UCSD-AML1 (cell line): ENCODE measurements at regions not wholly inside any gene's neighbourhood (a gene's known extent, or its start where the extent isn't known, plus 50 kb on each side); places are given as distances from the start of the nearest gene placed in this dataset.
A peak's percentile ranks its signal among the peaks of the same experiment; 100 is the strongest.

Source experiments
- DNase-seq: peaks from one replicate; lab custom pipeline; 2025; ENCODE audit not compliant: unreplicated experiment; lab: John Stamatoyannopoulos, UW

DNA sequence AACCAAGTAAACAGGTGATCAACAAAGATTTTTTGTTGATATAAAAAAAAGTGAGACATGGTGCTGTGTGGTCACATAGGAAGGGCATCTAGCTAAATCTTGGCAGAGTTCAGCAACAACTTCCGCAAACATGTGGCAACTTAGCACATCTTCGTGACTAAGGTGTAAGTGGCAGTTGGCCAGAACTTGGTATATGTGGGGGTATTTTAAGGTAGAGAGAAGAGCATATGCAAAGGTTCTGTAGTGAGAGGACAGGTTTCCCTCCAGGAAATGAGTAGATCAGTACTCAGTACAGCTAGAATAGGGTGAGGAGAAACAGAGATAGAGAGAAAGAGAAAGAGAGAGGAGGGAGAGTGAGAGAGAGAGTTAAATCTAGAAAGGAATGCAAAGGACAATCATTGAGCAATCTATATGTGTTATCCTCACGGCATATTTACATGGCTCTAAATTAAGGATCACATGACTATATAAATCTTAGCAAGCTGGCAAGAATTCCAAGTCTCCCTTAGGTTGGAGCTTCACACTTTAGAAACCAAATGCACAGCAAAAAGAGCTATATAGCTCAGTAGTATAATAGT lies 227.7 kb upstream of the HMGA2 start:
- DNase-seq: no peak

DNA sequence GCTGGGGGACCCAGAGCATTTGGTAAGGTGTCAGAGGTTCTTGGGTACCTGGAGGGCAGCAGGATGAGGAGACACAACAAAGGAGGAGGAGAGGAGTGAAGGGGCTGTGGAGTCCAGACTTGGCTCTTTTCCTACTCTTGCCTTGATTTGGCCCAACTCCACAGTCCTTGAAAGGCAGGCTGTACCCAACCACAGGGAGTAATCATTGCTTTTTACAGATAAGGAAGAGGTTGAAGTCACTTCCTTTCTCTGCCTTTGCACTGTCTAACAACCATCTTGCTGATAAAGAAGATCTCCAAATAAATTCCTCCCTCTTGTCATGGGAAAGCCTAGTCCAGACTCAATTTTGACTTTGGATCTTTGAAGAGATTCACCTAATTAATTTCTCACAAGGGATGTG lies 226.8 kb upstream of the HMGA2 start:
- DNase-seq: no peak

DNA sequence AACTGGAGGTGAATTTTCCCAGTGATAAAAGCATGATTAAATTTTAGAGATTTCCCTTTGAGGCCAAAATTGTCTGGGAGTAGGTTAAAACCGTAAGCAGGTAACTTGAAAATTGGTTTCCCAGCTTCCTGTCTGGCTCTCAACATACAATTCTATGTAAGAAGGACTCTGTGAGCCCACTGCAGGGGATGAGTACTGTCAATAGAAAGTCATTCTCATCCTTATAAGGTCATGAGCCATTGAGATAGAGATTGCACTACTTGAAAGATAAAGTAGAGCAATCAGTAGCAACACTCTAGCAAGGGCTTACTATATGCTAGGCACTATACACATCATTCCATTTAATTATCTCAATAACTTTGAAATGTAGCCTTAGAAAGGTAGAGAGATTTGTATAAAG lies 225.6 kb upstream of the HMGA2 start:
- DNase-seq: no peak

DNA sequence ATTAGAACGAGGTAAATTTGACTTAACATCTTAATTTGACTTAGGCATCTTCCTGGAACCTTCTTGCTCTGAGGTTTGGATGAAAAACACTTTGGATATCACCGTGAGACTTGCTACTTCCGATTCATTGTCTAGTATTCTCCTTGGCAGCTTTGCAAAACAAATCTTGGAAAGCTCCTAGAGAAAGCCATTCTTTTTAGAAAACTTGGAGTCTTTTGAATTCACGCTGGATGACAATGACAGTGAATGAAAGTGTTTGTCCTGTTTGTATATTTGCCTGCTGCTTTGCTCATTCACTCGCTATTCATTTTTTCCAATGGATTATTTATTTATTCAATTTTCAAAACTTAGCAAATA lies 222.1 kb upstream of the HMGA2 start:
- DNase-seq: no peak

DNA sequence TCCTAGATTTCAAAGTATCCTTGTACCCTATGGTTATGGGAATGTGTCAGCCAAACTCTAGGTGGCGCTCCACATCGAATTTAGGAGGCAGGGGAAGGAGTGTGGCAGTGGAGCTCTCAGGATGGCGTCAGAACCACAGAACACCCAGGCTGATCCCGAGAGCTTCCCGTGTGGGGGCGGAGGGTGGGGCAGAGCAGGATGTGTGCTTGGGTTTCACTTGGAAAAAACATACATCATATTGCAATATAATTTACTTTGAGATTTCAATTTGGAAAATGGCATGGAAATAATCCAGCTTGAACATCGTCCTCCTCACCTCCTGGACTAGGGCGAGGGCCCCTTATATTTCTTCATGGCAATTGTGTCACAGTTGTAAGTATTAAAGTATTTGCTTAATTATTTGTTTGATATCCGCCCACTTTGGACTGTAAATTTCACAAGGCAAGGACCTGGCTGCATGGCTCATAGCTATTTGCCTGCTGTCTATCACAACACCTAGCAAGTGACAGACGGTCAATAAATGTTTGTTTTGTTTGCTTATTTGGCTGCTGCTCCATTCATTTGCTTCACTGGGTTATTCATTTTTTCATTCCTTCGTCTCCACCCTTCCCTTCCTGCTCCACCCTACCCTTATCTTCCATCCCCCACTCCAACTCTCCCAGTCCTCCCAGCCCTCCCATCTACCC lies 221.5 kb upstream of the HMGA2 start:
- peak; percentile 44 for DNase-seq

DNA sequence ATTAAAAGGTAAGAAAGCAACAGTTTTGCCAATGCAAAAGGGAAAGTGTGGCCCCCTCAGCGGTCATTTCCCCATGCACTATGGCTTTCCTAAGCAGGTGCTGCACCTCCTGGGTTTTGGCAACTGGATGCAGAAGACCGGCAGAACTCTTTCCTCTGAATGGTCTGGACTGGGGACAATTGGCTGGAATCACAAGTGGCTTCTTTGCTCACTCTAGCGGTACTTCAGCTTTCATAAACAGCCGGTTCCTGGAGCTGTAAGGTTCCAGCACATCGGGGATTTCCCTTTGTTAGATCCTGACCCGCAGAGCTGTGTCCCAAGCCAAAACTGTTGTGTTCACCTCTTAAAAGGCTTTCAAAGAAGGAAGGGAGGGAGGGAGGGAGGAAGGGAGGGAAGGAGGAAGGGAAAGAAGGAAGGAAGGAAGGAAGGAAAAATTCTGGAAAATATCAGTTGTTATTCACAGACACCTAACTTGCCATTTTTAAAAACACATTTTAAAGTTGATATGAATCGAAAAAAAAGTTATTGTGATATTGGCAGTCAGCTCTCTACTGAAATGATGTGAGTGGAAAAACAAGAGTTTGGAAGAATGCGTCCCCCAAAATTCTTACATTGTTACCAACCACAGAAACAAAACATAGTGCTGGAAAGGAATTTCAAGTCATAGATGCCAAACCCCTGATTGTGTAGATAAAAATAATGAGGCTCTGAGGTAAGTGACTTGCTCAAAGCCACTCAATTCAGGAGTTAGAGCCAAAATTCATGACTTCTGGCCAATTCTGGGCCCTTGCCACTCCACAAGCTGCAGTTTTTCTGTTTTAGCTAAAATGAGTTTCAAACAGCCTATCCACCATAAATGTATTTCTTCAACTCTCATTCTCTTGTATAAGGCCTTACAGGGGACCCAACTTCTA lies 220.6 kb upstream of the HMGA2 start:
- DNase-seq: no peak

DNA sequence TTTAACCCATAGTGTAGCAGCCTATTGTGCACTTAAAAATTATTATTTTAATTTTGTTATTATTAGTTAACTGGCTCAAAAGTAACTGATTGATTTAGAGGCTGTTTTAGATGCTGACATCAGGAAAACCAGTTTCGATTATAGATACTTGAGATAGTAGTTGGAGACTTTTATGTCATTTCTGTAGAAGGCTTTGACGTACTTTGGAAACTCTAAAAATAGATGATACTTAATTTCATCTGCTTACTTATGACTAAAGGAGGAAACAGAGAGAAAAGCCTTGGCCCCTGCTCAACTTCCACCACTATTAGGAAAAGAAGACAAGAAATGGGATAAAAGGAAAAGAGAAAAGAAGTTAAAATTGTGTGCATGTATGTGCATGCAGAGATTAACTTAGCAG lies 219.3 kb upstream of the HMGA2 start:
- DNase-seq: no peak

DNA sequence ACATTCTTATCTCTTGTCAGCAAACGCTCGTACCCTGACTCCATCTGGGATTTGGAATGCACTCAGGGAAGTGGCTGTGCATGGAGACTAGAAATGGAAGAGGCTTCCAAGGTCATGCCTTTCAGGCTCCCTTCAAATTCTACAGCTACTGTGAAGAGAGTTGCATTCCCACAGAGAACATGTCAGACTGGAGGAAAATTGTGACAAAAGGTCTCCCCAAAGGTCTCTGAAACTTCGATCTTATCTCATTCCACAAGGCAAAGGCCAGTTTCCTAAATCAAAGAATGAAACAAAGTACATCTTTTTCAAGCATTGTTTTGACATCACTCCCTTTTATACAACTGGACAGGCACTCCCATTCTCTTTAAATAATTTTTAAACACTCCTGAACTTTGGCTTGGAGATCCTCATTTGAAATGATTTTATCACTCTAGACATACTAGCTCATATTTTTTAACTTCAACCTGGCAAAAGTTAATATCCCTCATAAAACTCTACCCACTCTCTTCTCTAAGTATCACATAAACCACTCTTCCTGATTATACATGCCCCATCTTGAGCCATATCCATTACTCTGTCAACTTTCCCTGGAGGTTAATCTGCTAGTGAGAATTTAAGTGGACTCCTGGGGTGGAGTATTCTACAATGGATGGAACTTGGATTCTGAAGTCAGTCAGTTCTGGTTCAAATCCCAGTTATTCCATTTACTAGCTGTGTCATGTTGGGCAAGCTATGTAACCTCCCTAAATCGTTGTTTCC lies 218.1 kb upstream of the HMGA2 start:
- no peak for DNase-seq

DNA sequence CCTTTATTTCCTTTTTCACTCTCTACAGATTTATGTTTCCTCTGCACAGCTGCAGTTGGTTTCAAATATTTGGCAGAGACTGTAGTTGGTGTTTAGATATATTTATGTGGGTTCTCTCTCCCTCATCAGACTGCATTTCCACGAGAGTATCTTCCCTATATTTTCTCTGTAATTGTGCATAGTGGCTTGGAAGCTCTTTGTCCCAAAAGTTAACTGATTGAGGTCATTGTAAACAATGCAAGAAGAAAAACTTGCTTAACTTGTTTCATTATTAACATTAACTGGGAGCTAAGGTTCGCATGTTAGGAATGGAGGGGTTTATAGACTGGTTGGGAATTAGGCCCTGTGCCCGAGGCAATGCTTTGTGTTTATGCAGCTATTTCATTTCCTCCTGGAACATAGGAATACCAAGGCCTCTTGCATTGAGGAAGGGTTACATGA lies 216.9 kb upstream of the HMGA2 start:
- no peak for DNase-seq

DNA sequence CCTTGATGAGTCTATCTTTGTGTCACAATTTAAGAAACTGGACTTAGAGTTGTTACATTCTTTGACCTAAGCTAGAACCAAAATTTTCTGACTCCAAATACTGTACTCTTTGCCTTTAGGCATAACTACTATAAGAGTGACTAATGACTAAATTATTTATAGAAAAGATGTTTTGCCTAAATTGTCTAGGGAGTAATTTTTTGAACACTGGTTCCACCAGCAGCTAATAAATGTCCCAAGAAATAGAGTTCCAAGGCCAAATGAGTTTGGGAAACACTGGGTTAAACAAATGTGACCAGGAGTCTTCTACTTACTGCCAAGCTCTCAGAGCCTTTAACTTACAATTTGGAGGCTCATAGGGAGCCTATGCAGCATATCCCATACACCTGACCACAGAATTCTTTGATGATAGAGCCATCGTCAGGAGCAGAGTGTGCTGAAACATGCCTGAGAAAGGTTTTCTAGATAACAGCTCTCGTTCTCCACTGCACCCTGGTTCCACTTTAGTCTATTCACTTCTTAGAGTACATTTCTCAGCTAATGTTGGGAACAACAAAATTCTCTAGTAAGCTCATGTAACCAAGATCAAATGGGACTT lies 215.9 kb upstream of the HMGA2 start:
- DNase-seq: no peak

DNA sequence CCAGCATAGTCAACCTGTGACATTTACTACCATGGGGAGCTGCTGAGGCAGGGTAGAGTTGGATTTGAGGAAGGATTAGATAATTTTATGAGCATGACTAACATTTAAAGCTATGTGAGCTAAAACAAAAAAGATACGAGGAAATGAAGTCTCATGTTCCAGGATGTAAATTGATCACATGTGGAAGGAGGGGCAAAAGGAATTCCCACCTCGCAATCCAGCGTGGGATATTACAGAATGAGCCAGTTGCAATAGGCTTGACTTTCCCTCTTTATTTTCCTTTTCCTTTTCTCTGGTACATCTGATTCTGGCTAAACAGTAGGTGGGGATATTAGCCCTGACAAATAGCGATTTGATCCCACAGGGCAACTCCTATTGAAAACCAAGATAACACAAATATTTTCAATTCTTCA lies 214.9 kb upstream of the HMGA2 start:
- DNase-seq: no peak

DNA sequence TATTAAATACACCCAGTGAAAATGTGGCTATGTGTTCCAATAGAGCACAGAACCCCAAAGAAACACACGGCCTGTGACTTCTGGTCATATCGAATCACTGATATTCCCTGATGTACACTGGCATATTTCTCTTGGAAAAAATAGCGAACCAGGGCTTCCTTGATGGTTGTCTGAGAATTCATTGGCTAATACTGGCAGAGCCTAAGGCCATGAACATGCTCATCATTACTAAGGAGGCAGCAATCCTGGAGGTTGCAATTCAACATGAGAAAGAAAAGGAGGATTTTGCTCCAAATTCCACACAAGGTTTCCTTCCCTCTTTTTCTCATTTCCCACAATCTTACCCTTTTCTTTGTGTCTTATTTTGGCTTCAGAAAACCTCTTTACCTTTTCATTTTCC lies 212.9 kb upstream of the HMGA2 start:
- DNase-seq: no peak

DNA sequence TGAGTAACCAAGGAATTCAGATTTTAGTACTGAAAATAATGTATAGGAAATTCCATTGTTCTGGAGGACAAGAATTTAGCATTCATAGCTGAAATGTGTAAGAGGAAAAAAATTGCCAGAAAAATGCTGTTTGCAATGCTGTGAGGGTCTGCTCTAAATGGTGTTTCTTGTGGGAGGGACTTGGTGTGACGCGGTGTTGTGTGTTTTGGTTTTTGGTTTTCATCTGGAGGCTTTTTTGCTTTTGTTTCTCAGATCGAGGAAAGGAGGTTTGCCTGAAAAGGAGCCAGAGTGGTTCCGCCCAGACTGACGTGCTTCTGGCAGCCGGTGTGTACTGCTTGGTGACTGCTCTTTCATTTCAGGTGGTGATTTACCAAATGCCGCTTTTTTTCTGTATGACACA lies 211.8 kb upstream of the HMGA2 start:
- no peak for DNase-seq

DNA sequence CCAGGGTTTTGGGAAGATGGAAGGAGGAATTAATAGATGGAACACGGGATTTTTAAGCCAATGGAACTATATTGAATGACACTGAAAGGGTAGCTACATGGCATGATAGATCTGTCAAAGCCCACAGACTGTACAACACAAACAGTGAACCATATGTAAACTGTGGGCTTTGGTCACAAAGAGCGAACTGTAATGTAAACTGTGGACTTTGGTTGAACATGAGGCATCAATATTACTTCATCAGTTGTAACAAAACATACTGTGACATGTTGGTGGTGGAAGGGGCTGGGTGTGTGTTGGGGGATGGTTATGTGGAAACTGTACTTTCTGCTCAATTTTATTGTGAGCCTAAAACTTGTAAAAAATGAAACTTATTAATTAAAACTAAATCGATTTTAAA lies 210.6 kb upstream of the HMGA2 start:
- DNase-seq: no peak

DNA sequence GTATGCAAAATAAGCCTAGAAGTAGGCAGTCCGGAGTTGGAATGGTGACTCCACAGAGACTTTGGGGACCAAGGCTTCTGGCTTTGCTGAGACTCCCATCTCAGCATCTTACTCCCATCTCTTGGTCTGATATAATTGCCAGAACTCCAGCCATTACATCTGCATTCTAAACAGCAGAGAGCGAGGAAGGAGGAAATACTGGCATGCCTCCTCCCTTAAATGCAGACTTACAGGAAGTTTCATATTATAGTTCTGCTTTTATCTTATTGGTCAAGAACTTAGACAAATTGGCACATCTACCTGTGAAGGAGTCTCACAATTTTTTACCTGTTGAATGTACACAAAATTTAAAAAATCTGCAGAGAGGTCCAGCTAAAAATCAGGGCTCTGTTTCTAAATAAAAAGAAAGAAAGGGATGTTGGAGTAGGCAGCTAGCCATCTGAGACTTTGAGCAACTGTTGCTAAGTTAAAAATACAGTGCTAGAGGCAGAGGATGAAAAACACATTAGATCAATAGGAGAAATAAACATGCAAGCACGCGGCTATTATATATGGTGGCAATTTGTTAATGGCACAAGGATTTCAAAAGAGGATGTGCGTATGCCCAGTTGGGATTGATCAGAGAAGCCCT lies 209.9 kb upstream of the HMGA2 start:
- DNase-seq: no peak

DNA sequence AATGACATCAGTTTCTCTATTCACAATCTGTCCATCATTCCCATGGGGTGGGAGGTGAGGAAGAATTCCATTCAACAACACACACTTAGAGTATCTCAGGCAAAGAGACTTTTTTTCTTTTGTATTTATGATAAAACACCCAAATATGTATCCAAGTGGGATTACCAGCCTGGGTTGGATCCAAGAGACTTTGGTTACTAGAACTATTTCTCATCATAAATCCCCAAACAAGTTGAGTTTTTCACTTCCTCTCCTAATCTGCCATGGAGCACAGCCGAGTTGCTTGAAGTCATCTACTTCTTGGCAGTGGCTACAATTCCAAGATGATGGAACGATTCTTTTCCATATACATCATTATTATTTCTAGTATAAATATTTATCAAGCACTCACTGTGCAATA lies 209.2 kb upstream of the HMGA2 start:
- no peak for DNase-seq

DNA sequence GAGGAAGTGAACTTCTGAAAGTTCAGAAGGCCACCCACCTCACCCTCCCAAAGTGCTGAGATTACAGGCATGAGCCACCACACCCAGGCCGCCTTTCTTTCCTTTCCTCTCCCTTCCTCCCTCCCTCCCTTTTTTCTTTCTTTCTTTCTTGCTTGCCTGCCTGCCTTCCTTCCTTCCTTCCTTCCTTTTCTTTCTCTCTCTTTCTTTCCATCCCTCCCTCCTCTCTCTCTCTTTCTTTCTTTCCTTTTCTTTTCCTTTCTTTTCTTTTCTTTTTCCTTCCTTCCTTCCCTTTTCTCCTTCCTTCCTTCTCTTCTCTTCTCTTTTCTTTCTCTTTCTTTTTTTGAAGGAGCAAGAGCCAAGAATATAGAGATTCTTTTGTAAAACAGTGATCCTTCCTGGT lies 208.3 kb upstream of the HMGA2 start:
- DNase-seq: no peak

DNA sequence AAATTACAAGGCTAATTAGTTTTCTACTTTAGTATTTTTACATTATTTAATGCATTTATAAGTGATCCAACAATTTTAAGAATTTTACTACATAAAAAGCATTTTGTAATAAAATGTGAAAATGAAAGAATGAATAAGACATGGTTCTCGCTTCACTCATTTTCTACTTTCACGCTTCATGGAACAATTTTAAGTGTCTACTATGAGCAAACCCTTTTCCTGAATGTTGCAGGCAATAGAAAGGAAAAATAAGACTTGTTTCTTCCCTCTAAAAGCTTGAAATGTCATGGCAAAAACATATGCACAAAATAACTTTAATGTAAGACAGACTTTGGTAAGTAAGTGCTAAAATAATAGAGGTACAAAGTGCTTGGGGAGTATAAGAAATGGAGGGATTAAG lies 205.7 kb upstream of the HMGA2 start:
- DNase-seq: no peak

DNA sequence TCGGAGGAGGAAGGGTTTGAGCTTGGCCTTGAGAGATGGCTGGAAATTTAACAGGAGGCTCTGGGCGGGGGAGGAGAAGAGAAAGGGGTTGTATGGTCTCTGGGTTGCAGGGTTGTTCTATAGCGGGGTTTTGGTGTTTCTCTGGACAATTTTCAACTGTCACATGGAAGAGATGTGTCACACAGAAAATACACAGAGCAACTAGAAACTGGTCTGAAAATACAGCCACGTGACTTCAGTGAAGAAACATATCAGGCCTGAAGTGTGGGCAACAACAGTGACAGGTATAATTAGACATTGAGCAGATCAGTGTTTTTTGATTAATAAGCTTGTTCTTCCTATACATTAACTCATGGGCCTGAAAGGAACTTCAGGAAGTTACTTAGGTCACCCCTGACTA lies 205.3 kb upstream of the HMGA2 start:
- DNase-seq: no peak

DNA sequence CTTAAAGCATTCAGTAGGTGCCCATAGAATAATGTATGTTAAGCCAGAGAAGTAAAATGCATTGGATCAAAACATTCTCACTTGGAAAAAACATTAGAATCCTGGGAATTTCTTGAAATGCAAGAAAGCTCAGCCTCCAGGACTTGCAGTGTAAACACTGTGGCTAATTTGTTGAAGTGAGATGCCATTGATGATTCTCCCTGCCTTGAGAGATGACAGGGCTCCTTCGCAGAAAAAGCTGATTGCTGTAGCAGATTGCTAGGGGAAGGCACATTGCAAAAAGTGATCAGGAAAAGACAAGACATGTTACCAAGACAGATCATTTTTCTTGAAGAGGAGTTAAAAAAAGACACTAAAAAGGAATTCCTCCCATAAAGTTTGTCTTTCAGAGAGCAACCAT lies 204.2 kb upstream of the HMGA2 start:
- no peak for DNase-seq

DNA sequence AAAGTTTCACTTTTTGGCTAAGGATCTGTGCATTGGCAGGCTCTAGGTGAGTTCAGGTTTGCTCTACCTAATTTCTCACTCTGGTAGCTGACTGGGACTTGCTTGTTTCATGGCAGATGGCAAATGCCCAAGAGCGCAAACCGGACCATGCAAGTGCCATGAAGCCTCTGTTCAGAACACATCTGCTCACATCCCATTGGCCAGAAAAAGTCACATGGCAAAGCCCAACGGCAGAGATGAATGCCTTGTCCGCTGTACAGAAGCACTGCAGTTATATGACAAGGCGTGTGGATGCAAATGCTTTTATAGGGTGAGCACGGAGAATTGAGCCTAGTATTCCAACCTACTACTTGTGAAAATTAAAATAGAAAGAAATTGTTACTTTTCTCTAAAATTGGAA lies 202.2 kb upstream of the HMGA2 start:
- no peak for DNase-seq
